NCI-H748 treated with DMSO at 0.1 percent for 48 hours (cell line): ENCODE measurements at regions not wholly inside any gene's neighbourhood (a gene's known extent, or its start where the extent isn't known, plus 50 kb on each side); places are given as distances from the start of the nearest gene placed in this dataset.
"Not testable (repeated sequence)": the region's sequence is repeated elsewhere in the genome, so short reads cannot be mapped to it uniquely, and the experiment has no call there.

Experiments
- DNase-seq: peaks from one replicate; lab custom pipeline; 2025; lab: John Stamatoyannopoulos, UW

DNA sequence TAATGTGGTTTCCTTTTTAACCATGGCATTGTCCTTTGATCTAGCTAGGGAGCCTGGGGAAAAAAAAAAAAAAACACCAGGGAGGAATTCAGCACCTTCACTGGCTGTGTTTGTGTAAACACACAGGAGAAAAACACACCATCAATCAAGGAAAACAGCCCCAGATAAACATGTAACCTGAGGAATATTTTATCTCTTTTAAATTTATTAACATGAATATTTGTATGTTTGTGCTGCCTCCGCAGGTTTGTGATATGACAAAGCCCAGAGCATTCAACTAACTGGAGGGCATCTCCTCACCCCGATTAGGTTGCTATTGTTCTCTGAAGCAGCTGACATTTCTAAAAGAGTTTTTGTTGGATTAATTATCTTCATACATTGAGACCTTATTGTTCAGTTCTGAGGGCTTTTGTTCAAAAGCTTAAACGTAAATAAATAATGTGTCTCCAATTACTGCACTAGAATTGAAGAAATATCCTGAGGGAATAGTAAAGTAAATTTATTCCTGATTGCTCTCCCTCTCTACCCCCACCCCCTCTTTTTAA lies 89.4 kb upstream of the SEMA3E start:
- peak; percentile 87 for DNase-seq

GRCh38 chr7:83732305-83732704 lies 83.4 kb upstream of the SEMA3E start:
- no peak for DNase-seq

DNA sequence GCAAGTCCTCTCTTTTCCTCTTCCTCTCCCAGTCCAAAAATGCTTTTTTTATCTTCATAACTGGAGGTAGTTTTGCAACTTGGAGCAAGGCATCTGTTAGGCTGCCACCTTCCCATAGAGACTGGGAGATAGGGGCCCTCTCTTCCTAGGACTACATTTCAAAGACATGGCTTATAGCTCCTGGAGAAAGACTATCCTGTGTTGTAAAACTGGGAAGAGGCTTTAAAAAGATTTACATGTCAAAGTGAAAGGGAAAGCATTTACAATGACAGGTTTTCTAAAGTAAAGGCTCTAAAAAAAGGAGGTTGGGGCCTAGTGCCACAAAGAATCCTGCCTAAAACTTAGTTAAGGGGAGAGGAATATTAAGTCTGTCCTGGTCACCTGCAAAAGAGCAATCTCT lies 82.2 kb upstream of the SEMA3E start:
- DNase-seq, result no peak

- DNase-seq, result not testable (repeated sequence)
These were observed 68.0 kb upstream of the SEMA3E start for GRCh38 chr7:83716923-83717322.

- DNase-seq, result no peak
These were observed 59.6 kb upstream of the SEMA3E start for GRCh38 chr7:83708531-83708930.

- DNase-seq, result no peak
These were observed 55.6 kb upstream of the SEMA3E start for GRCh38 chr7:83704564-83704963.

GRCh38 chr7:83702446-83702845 lies 53.5 kb upstream of the SEMA3E start:
- no peak for DNase-seq

GRCh38 chr7:83701736-83702135 lies 52.8 kb upstream of the SEMA3E start:
- DNase-seq, result no peak
